PC-9 (cell line): ENCODE measurements at regions not wholly inside any gene's neighbourhood (a gene's known extent, or its start where the extent isn't known, plus 50 kb on each side); places are given as distances from the start of the nearest gene placed in this dataset.

Source experiments
- CTCF ChIP-seq: fragments of 200-600 bp; sonication (generic); conservative IDR thresholded peaks from 2 replicates; pipeline ENCODE4 v1.6.1; 2017; ENCODE audit warnings: mixed run types, antibody characterized with exemption, mild to moderate bottlenecking, moderate library complexity
- EZH2 ChIP-seq: fragments of 200-600 bp; sonication (generic); IDR thresholded peaks from 2 replicates; pipeline ENCODE4 v1.8.0; 2017; ENCODE audit warnings: antibody characterized with exemption, low read depth

GRCh38 chr13:82678052-82678451 is 1204.2 kb downstream of the SLITRK1 start:
- no peak for TF ChIP-seq CTCF
- TF ChIP-seq EZH2 = no peak
